Activated naive CD8-positive, alpha-beta T cell treated with anti-CD3 and anti-CD28 coated beads, Interleukin-2, amount 50 U/mL, for 24 hours (primary cell): ENCODE measurements at regions not wholly inside any gene's neighbourhood (a gene's known extent, or its start where the extent isn't known, plus 50 kb on each side); places are given as distances from the start of the nearest gene placed in this dataset.

Source experiments
- ATAC-seq: fragments of 150-1000 bp; cut with Tn5 transposase; one replicate; pipeline ENCODE4 v1.10.0; 2021
- DNase-seq: peaks from one replicate; pipeline ENCODE4 v3.0.0; 2021
- H3K27ac Mint-ChIP-seq: one replicate; pipeline ENCODE4 v1.8.0; 2021; ENCODE audit warnings: mild to moderate bottlenecking, mixed read lengths
- H3K27me3 Mint-ChIP-seq: one replicate; pipeline ENCODE4 v1.8.0; 2021; ENCODE audit warnings: mixed read lengths
- H3K36me3 Mint-ChIP-seq: one replicate; pipeline ENCODE4 v1.8.0; 2021; ENCODE audit warnings: low read depth, mixed read lengths
- H3K4me1 Mint-ChIP-seq: one replicate; pipeline ENCODE4 v1.8.0; 2021; ENCODE audit warnings: mixed read lengths
- H3K4me3 Mint-ChIP-seq: one replicate; pipeline ENCODE4 v1.8.0; 2021; ENCODE audit warnings: mild to moderate bottlenecking, moderate library complexity, mixed read lengths
- H3K9me3 Mint-ChIP-seq: one replicate; pipeline ENCODE4 v1.8.0; 2021; ENCODE audit warnings: mixed read lengths

DNA sequence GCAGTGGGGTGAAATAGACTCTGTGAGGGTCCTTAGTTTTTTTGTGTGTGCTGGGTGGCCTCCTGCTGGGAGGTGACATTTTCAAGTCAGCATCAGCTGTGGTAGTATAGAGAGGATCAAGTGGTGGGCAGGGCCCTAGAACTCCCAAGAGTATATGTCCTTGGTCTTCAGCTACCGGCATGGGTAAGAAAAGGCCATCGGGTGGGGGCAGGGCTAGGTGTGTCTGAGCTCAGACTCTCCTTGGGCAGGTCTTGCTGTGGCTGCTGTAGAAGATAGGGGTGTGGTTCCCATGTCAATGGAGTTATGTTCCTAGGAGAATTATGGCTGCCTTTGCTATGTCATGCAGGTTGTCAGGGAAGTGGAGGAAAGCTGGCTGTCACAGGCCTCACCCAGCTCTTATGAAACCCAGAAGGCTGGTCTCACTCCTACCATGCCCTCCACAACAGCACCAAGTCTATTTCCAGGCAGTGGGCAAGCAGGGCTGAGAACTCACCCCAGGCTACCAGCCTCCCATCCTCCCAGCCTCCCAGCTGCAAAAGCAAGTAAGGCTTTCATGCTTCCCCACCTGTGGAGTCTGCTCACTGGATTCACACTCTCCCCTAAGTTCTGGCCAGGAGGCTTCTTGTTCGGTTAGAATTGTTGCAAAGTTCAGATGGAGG, 130.6 kb upstream of the SOX1 start:
- H3K4me1 Mint-ChIP-seq = no peaks in the 10 kb centered on the region
- H3K4me3 Mint-ChIP-seq = no peak overlapping the region
- H3K36me3 Mint-ChIP-seq = no peaks in the 10 kb centered on the region
- H3K27me3 Mint-ChIP-seq = peaks cover 11% of the 10 kb centered on the region
- H3K9me3 Mint-ChIP-seq = peaks cover 14% of the 10 kb centered on the region
- H3K27ac Mint-ChIP-seq = no peak overlapping the region
- no peak for ATAC-seq
- no peak for DNase-seq

- no peak for DNase-seq
- Mint-ChIP-seq H3K36me3 (no peaks in the 10 kb centered on the region), H3K4me1 (no peaks in the 10 kb centered on the region), H3K9me3 (peaks cover 7% of the 10 kb centered on the region), H3K27ac (no peak overlapping the region), H3K27me3 (peaks cover 11% of the 10 kb centered on the region), H3K4me3 (no peak overlapping the region)
- no peak for ATAC-seq
These were observed 129.1 kb upstream of the SOX1 start for GRCh38 chr13:111937777-111938311.

- no peak for DNase-seq
These were observed 127.9 kb upstream of the SOX1 start for GRCh38 chr13:111938741-111939665.

DNA sequence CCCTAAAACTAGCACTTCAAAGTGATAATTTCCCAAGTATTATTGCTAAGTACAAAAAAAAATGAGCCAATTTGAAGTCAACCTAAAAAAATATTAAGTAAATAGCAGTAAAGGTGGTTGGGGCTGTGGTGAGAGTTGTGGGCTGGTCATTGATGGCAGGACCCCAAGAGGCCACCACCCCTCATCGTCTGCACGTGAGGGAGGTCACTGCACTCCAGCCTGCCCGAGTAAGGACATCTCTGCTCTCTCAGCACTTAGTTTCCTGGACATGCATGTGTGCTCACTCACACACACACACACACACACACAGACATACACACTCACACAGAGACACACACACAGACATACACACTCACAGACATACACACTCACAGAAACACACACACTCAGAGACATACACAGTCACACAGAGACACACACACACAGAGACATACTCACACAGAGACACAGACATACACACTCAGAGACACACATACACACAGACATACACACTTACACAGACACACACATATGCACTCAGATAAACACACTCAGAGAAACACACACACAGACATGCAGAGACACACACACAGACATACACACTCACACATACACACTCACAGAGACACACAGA, 127.2 kb upstream of the SOX1 start:
- Mint-ChIP-seq H3K4me1 (no peaks in the 10 kb centered on the region), H3K27ac (no peak overlapping the region), H3K36me3 (no peaks in the 10 kb centered on the region), H3K27me3 (peaks cover 11% of the 10 kb centered on the region), H3K9me3 (no peaks in the 10 kb centered on the region), H3K4me3 (no peak overlapping the region)
- ATAC-seq (no peak), DNase-seq (no peak)

More at GRCh38 chr13:111938741-111939665, 127.9 kb upstream of the SOX1 start:
- Mint-ChIP-seq H3K9me3 (no peaks in the 10 kb centered on the region), H3K4me3 (no peak overlapping the region), H3K27ac (no peak overlapping the region), H3K4me1 (no peaks in the 10 kb centered on the region), H3K27me3 (peaks cover 11% of the 10 kb centered on the region), H3K36me3 (no peaks in the 10 kb centered on the region)
- no peak for ATAC-seq

DNA sequence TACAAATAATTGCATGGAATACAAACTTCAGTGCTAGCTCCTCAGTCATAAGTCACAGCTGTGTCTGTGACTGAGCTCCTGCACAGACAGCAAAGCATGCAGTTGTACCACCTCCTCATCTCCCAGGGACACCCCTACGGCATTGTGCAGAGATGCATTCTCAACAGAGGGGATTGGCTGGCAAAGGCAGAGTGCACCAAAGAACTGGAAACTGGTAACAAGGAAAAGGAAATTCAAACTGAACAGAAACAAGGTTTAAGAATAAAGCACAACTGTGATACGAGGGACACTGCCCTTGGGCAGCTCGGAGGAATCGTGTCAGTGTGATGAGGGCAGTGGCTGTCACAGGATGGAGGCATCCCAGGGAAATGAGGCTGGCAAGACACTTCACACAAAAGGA, 126.1 kb upstream of the SOX1 start:
- Mint-ChIP-seq H3K4me3 (no peak overlapping the region), H3K27me3 (peaks cover 11% of the 10 kb centered on the region), H3K4me1 (no peaks in the 10 kb centered on the region), H3K9me3 (no peaks in the 10 kb centered on the region), H3K36me3 (no peaks in the 10 kb centered on the region), H3K27ac (no peak overlapping the region)
- DNase-seq (no peak), ATAC-seq (no peak)

DNA sequence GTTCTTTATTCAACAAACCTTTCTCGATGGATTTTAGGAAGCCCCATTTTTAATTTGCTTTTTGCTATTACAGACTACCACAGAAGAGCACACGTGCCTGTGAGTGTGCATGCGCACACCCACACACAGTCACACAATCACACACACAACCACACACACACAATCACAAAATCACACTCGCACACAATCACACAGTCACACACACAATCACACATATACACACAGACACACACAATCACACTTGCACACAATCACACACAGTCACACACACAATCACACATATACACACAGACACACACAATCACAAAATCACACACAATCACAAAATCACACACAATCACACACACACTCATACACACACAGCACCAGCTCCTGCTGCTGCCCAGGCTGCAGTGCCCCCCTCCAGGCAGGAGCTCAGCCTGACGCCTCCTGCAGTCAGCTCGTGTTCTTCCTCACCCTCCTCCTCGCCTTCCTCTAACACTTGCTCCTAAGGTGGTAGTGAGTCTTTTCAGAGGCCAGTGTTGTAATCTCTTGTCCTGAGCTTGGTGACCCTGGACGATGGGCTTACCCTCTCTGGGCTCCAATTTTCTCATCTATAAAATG, 125.0 kb upstream of the SOX1 start:
- no peaks in the 10 kb centered on the region for H3K9me3 Mint-ChIP-seq
- no peak for DNase-seq

DNA sequence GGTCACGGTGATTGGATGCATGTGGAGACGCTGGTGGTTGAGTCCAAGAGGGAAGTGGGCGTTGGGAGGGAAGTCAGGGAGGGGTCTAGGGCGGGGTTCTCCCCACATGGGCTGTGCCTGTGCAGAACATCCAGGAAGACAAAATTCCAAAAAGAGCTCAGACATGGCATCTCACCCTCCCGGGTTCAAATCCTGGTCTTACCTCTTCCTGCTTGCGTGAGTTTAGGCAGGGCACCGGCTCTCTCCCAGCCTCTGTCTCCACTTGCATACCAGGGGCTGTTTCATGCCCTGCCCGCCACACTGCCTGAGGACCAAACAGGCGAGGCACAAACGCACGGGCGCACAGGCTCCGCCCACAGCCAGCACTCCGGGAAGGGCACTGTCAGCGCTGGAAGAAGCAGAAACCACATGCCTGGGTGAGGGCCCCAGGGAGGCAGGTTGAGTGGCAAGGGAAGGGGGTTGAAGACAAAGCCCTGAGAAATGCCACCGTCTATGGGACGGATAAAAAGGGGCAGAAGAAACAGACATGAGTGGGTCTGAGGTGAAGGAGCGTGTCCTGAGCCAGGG, 123.6 kb upstream of the SOX1 start:
- Mint-ChIP-seq H3K36me3 (no peaks in the 10 kb centered on the region), H3K4me3 (no peak overlapping the region), H3K27me3 (peaks cover 6% of the 10 kb centered on the region), H3K27ac (no peak overlapping the region), H3K4me1 (no peaks in the 10 kb centered on the region), H3K9me3 (no peaks in the 10 kb centered on the region)
- ATAC-seq (no peak), DNase-seq (no peak)

More for the DNA sequence above, 125.0 kb upstream of the SOX1 start:
- peaks cover 11% of the 10 kb centered on the region for H3K27me3 Mint-ChIP-seq
- no peak overlapping the region for H3K27ac Mint-ChIP-seq
- no peak for ATAC-seq
- H3K4me3 Mint-ChIP-seq = no peak overlapping the region
- H3K4me1 Mint-ChIP-seq = no peaks in the 10 kb centered on the region
- no peaks in the 10 kb centered on the region for H3K36me3 Mint-ChIP-seq

GRCh38 chr13:111944171-111944583, 122.8 kb upstream of the SOX1 start:
- H3K4me1 Mint-ChIP-seq = no peaks in the 10 kb centered on the region
- no peaks in the 10 kb centered on the region for H3K36me3 Mint-ChIP-seq
- no peak overlapping the region for H3K27ac Mint-ChIP-seq
- H3K9me3 Mint-ChIP-seq = no peaks in the 10 kb centered on the region
- H3K4me3 Mint-ChIP-seq = no peak overlapping the region
- no peak for ATAC-seq
- DNase-seq = no peak
- peaks cover 4% of the 10 kb centered on the region for H3K27me3 Mint-ChIP-seq

GRCh38 chr13:111945086-111945485, 121.9 kb upstream of the SOX1 start:
- Mint-ChIP-seq H3K27ac (no peak overlapping the region), H3K4me1 (no peaks in the 10 kb centered on the region), H3K36me3 (no peaks in the 10 kb centered on the region), H3K27me3 (peaks cover 1% of the 10 kb centered on the region), H3K9me3 (no peaks in the 10 kb centered on the region), H3K4me3 (no peak overlapping the region)
- ATAC-seq (no peak), DNase-seq (no peak)

- Mint-ChIP-seq H3K27me3 (no peaks in the 10 kb centered on the region), H3K27ac (no peak overlapping the region), H3K36me3 (no peaks in the 10 kb centered on the region), H3K4me3 (no peak overlapping the region), H3K4me1 (no peaks in the 10 kb centered on the region), H3K9me3 (no peaks in the 10 kb centered on the region)
- ATAC-seq (no peak), DNase-seq (no peak)
These were observed 120.7 kb upstream of the SOX1 start for GRCh38 chr13:111946214-111946613.

DNA sequence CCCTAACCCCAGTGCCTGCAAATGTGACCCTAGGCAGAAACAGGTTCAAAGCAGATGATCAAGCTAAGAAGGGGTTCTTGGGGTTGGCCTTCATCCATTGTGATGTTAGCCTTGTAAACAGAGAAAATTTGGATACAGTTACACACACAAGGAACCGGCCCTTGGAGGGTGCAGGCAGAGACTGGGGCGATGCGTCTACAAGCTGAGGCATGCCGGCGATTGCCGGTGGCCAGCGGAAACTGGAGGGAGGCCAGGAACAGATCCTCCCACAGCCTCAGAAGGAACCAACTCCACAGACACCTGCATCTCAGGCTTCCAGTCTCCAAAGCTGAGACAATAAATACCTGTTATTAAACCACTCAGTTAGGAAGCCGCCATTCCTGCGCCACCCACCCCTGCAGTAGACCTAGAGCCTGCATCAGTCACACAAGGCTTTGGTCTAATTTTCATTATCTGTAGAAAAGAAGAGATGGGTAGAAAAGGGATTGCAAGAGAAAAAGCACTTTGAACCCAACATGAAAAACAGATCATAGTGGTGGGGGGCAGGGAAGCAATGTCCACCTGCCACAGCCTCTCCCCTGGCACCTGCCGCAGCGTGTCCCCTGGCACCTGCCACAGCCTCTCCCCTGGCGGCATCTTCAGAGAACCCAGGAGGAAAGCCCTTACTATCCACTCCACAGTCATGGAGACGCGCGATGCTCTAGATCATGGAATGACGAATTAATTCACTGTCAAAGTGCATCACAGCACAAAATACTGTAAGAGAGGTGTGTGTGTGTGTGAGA, 119.7 kb upstream of the SOX1 start:
- Mint-ChIP-seq H3K27me3 (no peaks in the 10 kb centered on the region), H3K27ac (no peak overlapping the region), H3K9me3 (no peaks in the 10 kb centered on the region), H3K36me3 (no peaks in the 10 kb centered on the region), H3K4me1 (no peaks in the 10 kb centered on the region), H3K4me3 (no peak overlapping the region)
- ATAC-seq (no peak), DNase-seq (no peak)

- Mint-ChIP-seq H3K27me3 (no peaks in the 10 kb centered on the region), H3K4me1 (no peaks in the 10 kb centered on the region), H3K36me3 (no peaks in the 10 kb centered on the region), H3K4me3 (no peak overlapping the region), H3K9me3 (no peaks in the 10 kb centered on the region), H3K27ac (no peak overlapping the region)
- DNase-seq (no peak), ATAC-seq (no peak)
These were observed 119.1 kb upstream of the SOX1 start for GRCh38 chr13:111947876-111948275.

GRCh38 chr13:111948281-111948680, 118.7 kb upstream of the SOX1 start:
- H3K4me1 Mint-ChIP-seq = no peaks in the 10 kb centered on the region
- H3K27ac Mint-ChIP-seq = no peak overlapping the region
- DNase-seq (no peak), ATAC-seq (no peak)
- H3K4me3 Mint-ChIP-seq = no peak overlapping the region
- no peaks in the 10 kb centered on the region for H3K9me3 Mint-ChIP-seq
- H3K36me3 Mint-ChIP-seq = no peaks in the 10 kb centered on the region
- no peaks in the 10 kb centered on the region for H3K27me3 Mint-ChIP-seq
